ENCODE measurements at regions not wholly inside any gene's neighbourhood (a gene's known extent, or its start where the extent isn't known, plus 50 kb on each side); places are given as distances from the start of the nearest gene placed in this dataset.

GRCh38 chr20:51195990-51196389 is 173.1 kb upstream of the KCNG1 start:
- Histone ChIP-seq H3K36me3 (no peaks in the 10 kb centered on the region), H3K4me1 (no peaks in the 10 kb centered on the region), H3K9me3 (no peaks in the 10 kb centered on the region), H3K27ac (replicated peaks in 1 of 4) (no peak overlapping the region), H3K4me3 (no peak overlapping the region), H3K27me3 (peaks cover 0 to 16% (median 0%) of the 10 kb centered on the region in 4 donors)
- WGBS: 83% methylated on average over 4 of the region's 5 CpGs
- DNase-seq (ENCODE audit: extremely low spot score): no peak
- intact Hi-C loops (cut with DNase I): no loop called here
- TF ChIP-seq CTCF (IDR thresholded peaks at IDR 0.05) (no peak), POLR2AphosphoS5 (IDR thresholded peaks at IDR 0.05) (no peak), POLR2A (IDR thresholded peaks at IDR 0.05; ENCODE audit: low read depth) (no peak), EP300 (IDR thresholded peaks at IDR 0.05) (no peak)

- DNase-seq (ENCODE audit: extremely low spot score): no peak
- 74% methylated on average over 10 of the region's 10 CpGs for WGBS
- Histone ChIP-seq H3K9me3 (no peaks in the 10 kb centered on the region), H3K4me3 (no peak overlapping the region), H3K36me3 (no peaks in the 10 kb centered on the region), H3K4me1 (no peaks in the 10 kb centered on the region), H3K27ac (replicated peaks in 1 of 4) (no peak overlapping the region), H3K27me3 (peaks cover 0 to 16% (median 0%) of the 10 kb centered on the region in 4 donors)
- intact Hi-C loops (cut with DNase I): no loop called here
- TF ChIP-seq POLR2A (IDR thresholded peaks at IDR 0.05; ENCODE audit: low read depth) (no peak), EP300 (IDR thresholded peaks at IDR 0.05) (no peak), CTCF (IDR thresholded peaks at IDR 0.05) (no peak), POLR2AphosphoS5 (IDR thresholded peaks at IDR 0.05) (no peak)
These were observed 172.6 kb upstream of the KCNG1 start for GRCh38 chr20:51195419-51195901.

GRCh38 chr20:51193066-51193772 is 170.3 kb upstream of the KCNG1 start:
- Histone ChIP-seq H3K4me3 (no peak overlapping the region), H3K4me1 (no peaks in the 10 kb centered on the region), H3K27ac (replicated peaks in 1 of 4) (no peak overlapping the region), H3K36me3 (no peaks in the 10 kb centered on the region), H3K9me3 (no peaks in the 10 kb centered on the region), H3K27me3 (peaks cover 0 to 33% (median 0%) of the 10 kb centered on the region in 4 donors)
- TF ChIP-seq CTCF (IDR thresholded peaks at IDR 0.05): no peak
- TF ChIP-seq POLR2AphosphoS5 (IDR thresholded peaks at IDR 0.05): no peak
- no peak for TF ChIP-seq EP300 (IDR thresholded peaks at IDR 0.05)
- no peak for TF ChIP-seq POLR2A (IDR thresholded peaks at IDR 0.05; ENCODE audit: low read depth)
- intact Hi-C loops (cut with DNase I): no loop called here
- DNase-seq (ENCODE audit: extremely low spot score): no peak
- WGBS: 75% methylated on average over 16 of the region's 16 CpGs

- H3K27me3 ChIP-seq: peaks cover 0 to 32% (median 0%) of the 10 kb centered on the region in 4 donors
- intact Hi-C loops (cut with DNase I): no loop called here
- TF ChIP-seq EP300 (IDR thresholded peaks at IDR 0.05): no peak
- no peak for TF ChIP-seq POLR2AphosphoS5 (IDR thresholded peaks at IDR 0.05)
- no peak for TF ChIP-seq POLR2A (IDR thresholded peaks at IDR 0.05; ENCODE audit: low read depth)
- TF ChIP-seq CTCF (IDR thresholded peaks at IDR 0.05): no peak
These were observed 167.9 kb upstream of the KCNG1 start for GRCh38 chr20:51190783-51191180.

More at GRCh38 chr20:51190783-51191180, 167.9 kb upstream of the KCNG1 start:
- no peak overlapping the region for H3K4me3 ChIP-seq
- H3K27ac ChIP-seq (replicated peaks in 1 of 4): no peak overlapping the region
- 73% methylated on average over 12 of the region's 12 CpGs for WGBS
- H3K36me3 ChIP-seq: no peaks in the 10 kb centered on the region
- DNase-seq (ENCODE audit: extremely low spot score): no peak
- no peaks in the 10 kb centered on the region for H3K4me1 ChIP-seq
- H3K9me3 ChIP-seq: no peaks in the 10 kb centered on the region

All from esophagus muscularis mucosa (tissue), 4 donors.